Activated T-cell treated with anti-CD3 and anti-CD28 coated beads, Interleukin-2, amount 50 U/mL, for 4 hours (primary cell): ENCODE measurements at regions not wholly inside any gene's neighbourhood (a gene's known extent, or its start where the extent isn't known, plus 50 kb on each side); places are given as distances from the start of the nearest gene placed in this dataset.

Experiments used
- ATAC-seq, 2 donors: fragments of 200-7000 bp; cut with Tn5 transposase; one replicate each; pipeline ENCODE4 v1.10.0; 2021
- DNase-seq: peaks from one replicate; pipeline ENCODE4 v3.0.0-alpha.2; 2020
- H3K27me3 Mint-ChIP-seq: one replicate; pipeline ENCODE4 v1.8.0; 2021; ENCODE audit warnings: low read depth, mixed read lengths
- H3K36me3 Mint-ChIP-seq: one replicate; pipeline ENCODE4 v1.8.0; 2022; ENCODE audit warnings: mixed read lengths; ENCODE audit not compliant: insufficient read depth
- H3K4me1 Mint-ChIP-seq: one replicate; pipeline ENCODE4 v1.8.0; 2021; ENCODE audit warnings: low read depth, mixed read lengths
- H3K4me3 Mint-ChIP-seq: one replicate; pipeline ENCODE4 v1.8.0; 2021; ENCODE audit warnings: mild to moderate bottlenecking, moderate library complexity, mixed read lengths
- H3K9me3 Mint-ChIP-seq: one replicate; pipeline ENCODE4 v1.8.0; 2021; ENCODE audit warnings: mixed read lengths

GRCh38 chr10:28811639-28812349 is 134.5 kb downstream of the BAMBI start:
- DNase-seq = no peak
- no peaks in the 10 kb centered on the region for H3K36me3 Mint-ChIP-seq
- peaks cover 25% of the 10 kb centered on the region for H3K27me3 Mint-ChIP-seq
- no peak overlapping the region for H3K4me3 Mint-ChIP-seq
- H3K4me1 Mint-ChIP-seq = no peaks in the 10 kb centered on the region
- no peak for ATAC-seq
- H3K9me3 Mint-ChIP-seq = no peaks in the 10 kb centered on the region

- Mint-ChIP-seq H3K9me3 (no peaks in the 10 kb centered on the region), H3K27me3 (peaks cover 20% of the 10 kb centered on the region), H3K4me1 (no peaks in the 10 kb centered on the region), H3K4me3 (no peak overlapping the region), H3K36me3 (no peaks in the 10 kb centered on the region)
- DNase-seq = no peak
- ATAC-seq = no peak
Observed at GRCh38 chr10:28812384-28813372, 135.4 kb downstream of the BAMBI start.

GRCh38 chr10:28815681-28816080 is 138.4 kb downstream of the BAMBI start:
- DNase-seq (no peak), ATAC-seq (no peak)
- Mint-ChIP-seq H3K4me3 (no peak overlapping the region), H3K9me3 (no peaks in the 10 kb centered on the region), H3K27me3 (peaks cover 7% of the 10 kb centered on the region), H3K4me1 (no peaks in the 10 kb centered on the region), H3K36me3 (no peaks in the 10 kb centered on the region)

- H3K4me1 Mint-ChIP-seq = no peaks in the 10 kb centered on the region
- no peak for ATAC-seq
Observed at GRCh38 chr10:28822719-28823464, 145.6 kb downstream of the BAMBI start.

DNA sequence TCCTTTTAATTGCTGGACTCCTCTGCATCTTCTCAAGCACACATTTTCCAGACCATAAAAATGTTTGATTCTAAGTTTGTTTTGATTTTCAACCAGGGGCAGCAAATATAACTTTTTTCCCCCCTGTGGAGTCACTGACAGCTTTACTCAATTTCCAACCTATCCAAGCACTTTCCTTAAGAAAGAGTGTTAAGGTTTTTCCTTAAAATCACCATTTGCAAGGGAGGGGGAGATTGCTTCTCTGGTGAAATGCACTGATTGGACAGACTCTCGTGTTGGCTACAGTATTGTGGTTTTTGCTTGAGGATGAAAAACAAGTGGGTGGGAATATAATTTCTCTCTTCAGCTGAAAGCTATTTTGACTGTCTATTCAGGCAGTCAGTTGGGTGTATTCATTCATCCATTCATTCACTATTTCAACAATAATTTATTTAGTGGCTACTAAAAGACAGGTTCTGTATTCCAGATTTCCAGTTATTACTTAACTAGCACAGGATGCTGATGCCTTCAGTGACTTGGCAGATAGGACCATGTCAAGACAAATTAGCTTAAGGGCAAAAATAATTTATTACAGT is 146.3 kb downstream of the BAMBI start:
- ATAC-seq (no peak), DNase-seq (no peak)
- Mint-ChIP-seq H3K4me3 (no peak overlapping the region), H3K27me3 (peaks cover 5% of the 10 kb centered on the region), H3K9me3 (no peaks in the 10 kb centered on the region), H3K4me1 (no peaks in the 10 kb centered on the region), H3K36me3 (no peaks in the 10 kb centered on the region)

More at GRCh38 chr10:28822719-28823464, 145.6 kb downstream of the BAMBI start:
- no peaks in the 10 kb centered on the region for H3K36me3 Mint-ChIP-seq
- DNase-seq = no peak
- no peak overlapping the region for H3K4me3 Mint-ChIP-seq
- no peaks in the 10 kb centered on the region for H3K9me3 Mint-ChIP-seq
- peaks cover 5% of the 10 kb centered on the region for H3K27me3 Mint-ChIP-seq

DNA sequence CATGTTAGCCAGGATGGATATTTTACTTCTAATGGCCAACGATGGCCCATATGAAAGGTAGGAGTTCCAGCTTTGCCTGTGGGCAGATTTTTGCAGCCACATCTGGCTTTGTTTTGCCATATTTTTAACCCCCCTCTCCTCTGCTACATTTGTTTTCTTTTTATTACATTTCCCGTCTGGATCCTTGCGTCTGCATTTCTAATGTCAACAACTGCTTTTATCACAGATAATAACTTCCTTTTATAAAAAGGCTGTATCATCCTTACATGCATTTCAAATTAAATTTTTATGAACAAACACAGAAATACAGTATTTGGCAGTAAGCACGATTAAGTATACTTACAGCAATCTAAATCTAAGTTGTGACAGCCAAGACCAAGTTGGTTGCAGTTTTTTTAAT is 156.0 kb downstream of the BAMBI start:
- DNase-seq (no peak), ATAC-seq (no peak)
- Mint-ChIP-seq H3K36me3 (no peaks in the 10 kb centered on the region), H3K9me3 (no peaks in the 10 kb centered on the region), H3K4me3 (no peak overlapping the region), H3K4me1 (no peaks in the 10 kb centered on the region), H3K27me3 (peaks cover 6% of the 10 kb centered on the region)

DNA sequence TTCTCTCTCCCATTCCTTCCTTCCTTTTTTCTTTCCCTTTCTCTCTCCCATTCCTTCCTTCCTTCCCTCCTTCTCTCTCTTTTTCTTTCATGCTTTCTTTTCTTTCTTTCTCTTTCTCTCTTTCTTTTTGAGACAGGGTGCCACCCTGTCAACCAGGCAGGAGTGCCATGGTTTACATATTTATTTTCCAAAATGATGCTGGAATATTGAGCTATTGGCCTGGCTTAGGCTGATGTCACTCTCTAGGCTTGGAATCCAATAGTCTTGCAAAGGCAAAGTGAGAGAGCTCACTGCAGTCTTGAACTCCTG is 159.1 kb downstream of the BAMBI start:
- no peaks in the 10 kb centered on the region for H3K4me1 Mint-ChIP-seq
- ATAC-seq (no peak), DNase-seq (no peak)
- H3K27me3 Mint-ChIP-seq = peaks cover 6% of the 10 kb centered on the region
- no peaks in the 10 kb centered on the region for H3K36me3 Mint-ChIP-seq
- H3K4me3 Mint-ChIP-seq = no peak overlapping the region
- H3K9me3 Mint-ChIP-seq = no peaks in the 10 kb centered on the region

GRCh38 chr10:28837613-28838390 is 160.5 kb downstream of the BAMBI start:
- DNase-seq (no peak), ATAC-seq (no peak)
- no peaks in the 10 kb centered on the region for H3K9me3 Mint-ChIP-seq
- peaks cover 6% of the 10 kb centered on the region for H3K27me3 Mint-ChIP-seq
- H3K4me1 Mint-ChIP-seq = no peaks in the 10 kb centered on the region
- no peaks in the 10 kb centered on the region for H3K36me3 Mint-ChIP-seq
- no peak overlapping the region for H3K4me3 Mint-ChIP-seq

DNA sequence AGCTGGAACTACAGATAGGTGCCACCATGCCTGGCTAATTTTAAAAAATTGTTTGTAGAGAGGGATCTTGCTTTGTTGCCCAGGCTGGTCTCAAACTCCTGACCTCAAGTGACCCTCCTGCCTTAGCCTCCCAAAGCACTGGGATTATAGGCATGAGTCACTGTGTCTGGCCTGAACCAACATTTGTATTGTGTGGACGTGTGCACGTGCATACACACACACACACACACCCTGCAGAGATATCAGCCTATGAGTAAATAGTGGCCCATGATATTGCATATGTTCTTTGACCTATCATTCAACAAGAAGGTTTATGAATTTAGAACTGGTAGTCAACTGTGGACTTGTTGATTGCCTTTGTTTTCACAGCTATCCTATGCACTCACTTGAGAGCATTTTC is 161.6 kb downstream of the BAMBI start:
- DNase-seq (no peak), ATAC-seq (no peak)
- Mint-ChIP-seq H3K27me3 (peaks cover 6% of the 10 kb centered on the region), H3K9me3 (no peaks in the 10 kb centered on the region), H3K4me1 (no peaks in the 10 kb centered on the region), H3K4me3 (no peak overlapping the region), H3K36me3 (no peaks in the 10 kb centered on the region)

- Mint-ChIP-seq H3K9me3 (no peaks in the 10 kb centered on the region), H3K36me3 (no peaks in the 10 kb centered on the region), H3K27me3 (peaks cover 6% of the 10 kb centered on the region), H3K4me1 (no peaks in the 10 kb centered on the region), H3K4me3 (no peak overlapping the region)
- no peak for ATAC-seq
- no peak for DNase-seq
Observed at GRCh38 chr10:28839600-28840007, 162.3 kb downstream of the BAMBI start.

- DNase-seq (no peak), ATAC-seq (no peak)
- H3K9me3 Mint-ChIP-seq = no peaks in the 10 kb centered on the region
- no peaks in the 10 kb centered on the region for H3K36me3 Mint-ChIP-seq
- H3K4me3 Mint-ChIP-seq = no peak overlapping the region
- H3K4me1 Mint-ChIP-seq = no peaks in the 10 kb centered on the region
- H3K27me3 Mint-ChIP-seq = peaks cover 6% of the 10 kb centered on the region
Observed at GRCh38 chr10:28840202-28840601, 162.9 kb downstream of the BAMBI start.

- Mint-ChIP-seq H3K27me3 (peaks cover 2% of the 10 kb centered on the region), H3K36me3 (no peaks in the 10 kb centered on the region), H3K4me1 (no peaks in the 10 kb centered on the region), H3K4me3 (no peak overlapping the region), H3K9me3 (no peaks in the 10 kb centered on the region)
- ATAC-seq (no peak), DNase-seq (no peak)
Observed at GRCh38 chr10:28840971-28841370, 163.7 kb downstream of the BAMBI start.

GRCh38 chr10:28841625-28842024 is 164.3 kb downstream of the BAMBI start:
- no peaks in the 10 kb centered on the region for H3K4me1 Mint-ChIP-seq
- DNase-seq (no peak), ATAC-seq (no peak)
- H3K4me3 Mint-ChIP-seq = no peak overlapping the region
- H3K9me3 Mint-ChIP-seq = no peaks in the 10 kb centered on the region
- H3K36me3 Mint-ChIP-seq = no peaks in the 10 kb centered on the region
- H3K27me3 Mint-ChIP-seq = no peaks in the 10 kb centered on the region

DNA sequence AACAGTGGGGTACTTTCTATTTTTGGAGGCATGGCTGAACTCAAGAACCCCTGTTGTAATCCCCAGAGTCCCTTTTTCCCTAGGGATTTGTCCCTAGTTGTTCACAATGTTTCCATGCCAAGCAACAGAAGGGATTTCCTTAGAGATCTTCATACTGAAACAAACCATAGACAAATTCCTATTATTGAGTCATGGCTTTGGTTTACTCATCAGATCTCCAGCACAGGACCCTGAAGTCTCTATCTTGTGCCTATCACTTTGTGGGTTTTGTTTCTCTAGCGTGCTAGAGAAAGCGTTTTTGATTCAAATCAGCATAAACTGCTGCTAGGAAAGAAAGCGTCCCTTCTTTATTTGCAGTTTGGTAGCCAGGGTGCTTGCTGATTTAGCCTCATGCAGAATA is 165.0 kb downstream of the BAMBI start:
- H3K4me3 Mint-ChIP-seq = no peak overlapping the region
- DNase-seq = no peak
- no peaks in the 10 kb centered on the region for H3K27me3 Mint-ChIP-seq
- ATAC-seq = no peak
- no peaks in the 10 kb centered on the region for H3K4me1 Mint-ChIP-seq
- no peaks in the 10 kb centered on the region for H3K9me3 Mint-ChIP-seq
- no peaks in the 10 kb centered on the region for H3K36me3 Mint-ChIP-seq
